GM18858 (cell line): ENCODE measurements at regions not wholly inside any gene's neighbourhood (a gene's known extent, or its start where the extent isn't known, plus 50 kb on each side); places are given as distances from the start of the nearest gene placed in this dataset.

ENCODE experiments used
- ATAC-seq: cut with Tn5 transposase; IDR thresholded peaks from one replicate; pipeline ENCODE4 v1.9.1; 2021; ENCODE audit not compliant: unreplicated experiment

GRCh38 chr2:157935378-157935906, 59.3 kb upstream of the ACVR1 start:
- ATAC-seq, result no peak

- no peak for ATAC-seq
Measured at GRCh38 chr2:157934684-157935377, 58.7 kb upstream of the ACVR1 start.

- no peak for ATAC-seq
Measured at GRCh38 chr2:157933160-157933920, 57.2 kb upstream of the ACVR1 start.

DNA sequence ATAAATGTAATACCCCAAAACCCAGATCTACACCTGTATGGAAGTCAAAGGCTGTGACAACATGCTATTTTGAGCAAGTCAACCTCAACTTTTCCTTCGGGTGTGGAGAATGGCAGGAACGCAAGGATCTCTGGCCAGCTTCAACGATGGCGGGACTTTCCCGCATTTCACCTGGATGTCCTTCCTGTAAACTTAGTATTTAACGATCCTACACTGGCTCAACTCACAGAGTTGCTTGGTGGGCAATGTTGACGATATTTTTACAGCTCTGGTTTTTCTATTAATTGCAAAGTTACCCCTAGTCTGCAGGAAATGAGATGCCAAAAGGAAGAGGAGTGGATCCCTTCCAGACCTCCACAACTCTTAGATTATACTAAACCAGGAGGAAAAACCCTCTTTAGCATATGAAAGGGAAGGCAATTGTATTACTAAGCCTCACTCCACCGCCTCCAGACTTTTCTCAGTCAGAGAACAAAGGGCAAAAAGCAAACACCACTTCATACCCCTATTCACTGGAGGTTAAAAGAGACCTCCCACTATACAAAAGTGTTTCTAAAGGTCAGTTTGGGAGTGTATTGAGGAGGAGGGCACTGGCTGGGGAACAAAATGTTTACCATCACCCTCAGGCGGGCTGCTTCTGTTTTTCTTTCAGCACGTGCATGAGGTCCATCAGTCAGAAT, 56.5 kb upstream of the ACVR1 start:
- ATAC-seq, result no peak

DNA sequence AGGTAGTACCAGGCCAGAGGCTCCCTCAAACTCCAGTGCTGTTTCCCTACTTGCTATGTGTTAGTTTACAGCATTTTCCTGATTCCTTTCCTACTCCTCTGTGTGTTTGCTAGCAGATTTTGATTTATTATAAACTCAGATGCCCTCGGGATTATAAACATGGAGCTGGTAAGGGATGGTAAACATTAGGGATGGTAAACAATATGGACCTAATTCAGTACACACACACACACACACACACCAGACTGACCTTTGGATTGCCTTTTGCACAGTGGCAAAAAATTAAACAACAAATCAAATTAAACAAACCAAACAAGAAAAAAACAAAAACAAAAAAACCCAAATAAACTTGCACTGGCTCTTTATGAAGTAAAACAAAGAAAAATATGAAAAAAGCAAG, 55.4 kb upstream of the ACVR1 start:
- no peak for ATAC-seq

DNA sequence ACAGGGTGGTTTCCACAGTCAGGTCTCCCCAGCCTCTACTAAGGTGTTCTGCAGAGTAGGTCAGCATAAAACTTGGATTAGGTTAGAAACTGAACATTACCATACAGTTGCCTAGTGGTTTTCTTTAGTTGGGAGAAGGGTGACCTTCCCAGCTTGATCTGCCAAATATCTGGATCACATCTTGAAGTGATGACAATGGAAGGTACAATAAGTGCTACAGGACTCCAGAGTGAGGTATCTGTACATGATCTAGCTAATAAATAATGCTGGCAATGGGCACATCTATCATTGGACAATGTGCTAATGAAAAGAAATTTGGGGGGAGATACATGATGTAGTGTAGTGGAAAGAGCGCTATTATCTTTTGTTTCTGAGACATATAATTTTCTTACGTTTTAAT, 54.6 kb upstream of the ACVR1 start:
- no peak for ATAC-seq

DNA sequence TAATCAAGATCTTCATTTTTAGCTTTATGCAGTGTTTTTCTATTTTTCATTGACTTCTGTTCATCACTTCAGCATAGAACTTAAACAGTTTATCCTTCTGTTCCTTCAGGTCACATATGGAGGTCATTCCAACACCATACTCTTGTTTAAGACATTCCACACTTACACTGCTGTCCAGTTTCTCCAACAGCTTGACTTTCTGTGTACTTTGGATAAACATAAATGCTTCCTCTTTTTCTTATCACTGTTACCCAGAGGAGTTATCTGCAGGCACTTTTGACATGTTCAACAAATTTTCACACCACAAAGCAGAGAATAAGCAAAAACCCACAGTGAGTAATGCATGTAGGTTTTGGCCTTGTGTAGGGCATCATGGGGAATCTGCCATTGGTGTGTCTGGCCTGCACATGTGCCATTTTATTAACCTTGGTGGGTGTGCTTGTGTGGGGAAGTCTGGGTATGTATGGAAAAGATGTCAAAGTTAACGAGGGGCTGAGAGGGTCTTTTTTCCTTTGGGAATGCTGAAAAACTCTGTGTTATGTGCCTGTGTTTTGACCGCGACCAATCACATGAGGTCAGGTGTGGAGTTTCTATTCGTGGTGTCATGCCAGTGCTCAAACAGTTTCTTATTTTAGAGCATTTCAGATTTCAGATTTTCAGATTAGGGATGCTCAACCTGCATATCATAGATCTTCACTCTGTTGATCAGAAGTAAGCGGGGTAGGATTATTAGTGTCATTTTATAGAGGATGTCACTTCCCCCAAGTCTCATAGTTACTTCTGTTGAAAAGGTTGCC, 53.9 kb upstream of the ACVR1 start:
- ATAC-seq, result no peak

- no peak for ATAC-seq
Measured at GRCh38 chr2:157928372-157928771, 52.2 kb upstream of the ACVR1 start.

DNA sequence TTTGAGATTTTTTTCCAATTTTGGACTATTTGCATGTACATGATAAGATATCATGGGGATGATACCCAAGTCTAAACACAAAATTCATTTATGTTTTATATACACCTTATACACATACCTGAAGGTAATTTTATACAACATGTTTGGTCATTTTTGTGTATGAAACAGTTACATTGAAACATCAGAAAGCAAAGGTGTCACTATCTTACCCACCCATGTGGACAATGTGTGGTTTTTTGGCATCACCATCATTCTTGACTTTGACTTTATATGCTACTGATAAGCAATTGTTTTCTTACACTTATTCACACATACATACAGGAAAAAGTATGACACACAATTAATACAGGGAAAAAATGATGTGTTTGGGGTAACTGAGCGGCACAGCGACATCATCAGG, 51.0 kb upstream of the ACVR1 start:
- no peak for ATAC-seq
